Liver (tissue), 8 donors: ENCODE measurements at regions not wholly inside any gene's neighbourhood (a gene's known extent, or its start where the extent isn't known, plus 50 kb on each side); places are given as distances from the start of the nearest gene placed in this dataset.

Source experiments
- DNase-seq: peaks from one replicate; pipeline ENCODE4 v3.0.0-alpha.2; 2017; ENCODE audit warnings: low spot score
- H3K27ac ChIP-seq, 2 donors: one replicate each; pipeline ENCODE4 v1.7.0; 2013; ENCODE audit warnings: inconsistent platforms in 2 of 2, low read length in 2 of 2, control low read depth in 1 of 2, low read depth in 1 of 2, mild to moderate bottlenecking in 1 of 2
- H3K27me3 ChIP-seq, 4 donors: one replicate each; pipeline versions ENCODE4 v1.6.1 to v1.7.0; 2013; ENCODE audit warnings: low read length in 3 of 4, inconsistent platforms in 1 of 4, mild to moderate bottlenecking in 1 of 4, moderate library complexity in 1 of 4; ENCODE audit not compliant: control insufficient read depth in 4 of 4, insufficient read depth in 4 of 4
- H3K36me3 ChIP-seq, 4 donors: one replicate each; pipeline versions ENCODE4 v1.6.1 to v1.7.0; 2013; ENCODE audit warnings: low read length in 3 of 4, mild to moderate bottlenecking in 3 of 4, low read depth in 1 of 4, moderate library complexity in 1 of 4; ENCODE audit not compliant: control insufficient read depth in 4 of 4, insufficient read depth in 3 of 4
- H3K4me1 ChIP-seq, 4 donors: one replicate each; pipeline versions ENCODE4 v1.6.1 to v1.7.0; 2013; ENCODE audit warnings: low read length in 3 of 4, mild to moderate bottlenecking in 3 of 4, moderate library complexity in 1 of 4; ENCODE audit not compliant: control insufficient read depth in 4 of 4, insufficient read depth in 4 of 4
- H3K4me3 ChIP-seq, 3 donors: one replicate each; pipeline versions ENCODE4 v1.6.1 to v1.7.0; 2013; ENCODE audit warnings: low read length in 3 of 3, control low read depth in 1 of 3, low read depth in 1 of 3, mild to moderate bottlenecking in 1 of 3
- H3K9ac ChIP-seq, 2 donors: one replicate each; pipeline ENCODE4 v1.7.0; 2013; ENCODE audit warnings: low read length in 2 of 2, mild to moderate bottlenecking in 2 of 2, moderate library complexity in 2 of 2, control low read depth in 1 of 2, low read depth in 1 of 2
- H3K9me3 ChIP-seq, 4 donors: one replicate each; pipeline versions ENCODE4 v1.6.1 to v1.7.0; 2013; ENCODE audit warnings: low read length in 3 of 4; ENCODE audit not compliant: control insufficient read depth in 4 of 4
- EGR1 ChIP-seq, 2 donors: IDR thresholded peaks; 2 replicates each; pipeline ENCODE4 v1.6.1; 2016 to 2018; ENCODE audit warnings: antibody characterized with exemption in 2 of 2, low read depth in 2 of 2
- FOXA1 ChIP-seq: IDR thresholded peaks from 2 replicates; pipeline ENCODE4 v1.6.1; 2016; ENCODE audit warnings: antibody characterized with exemption
- FOXA2 ChIP-seq: IDR thresholded peaks from 2 replicates; pipeline ENCODE4 v1.6.1; 2016; ENCODE audit warnings: antibody characterized with exemption
- GABPA ChIP-seq, 2 donors: IDR thresholded peaks in 1 of 2; conservative IDR thresholded peaks in 1 of 2; 2 replicates each; pipeline ENCODE4 v1.6.1; 2016; ENCODE audit warnings: antibody characterized with exemption in 2 of 2, mild to moderate bottlenecking in 1 of 2, moderate library complexity in 1 of 2
- HNF4A ChIP-seq, 2 donors: conservative IDR thresholded peaks; 2 replicates each; pipeline ENCODE4 v1.6.1; 2016; ENCODE audit warnings: antibody characterized with exemption in 2 of 2, mild to moderate bottlenecking in 2 of 2
- HNF4G ChIP-seq: IDR thresholded peaks from 2 replicates; pipeline ENCODE4 v1.6.1; 2016; ENCODE audit warnings: antibody characterized with exemption
- JUND ChIP-seq, 2 donors: IDR thresholded peaks; 2 replicates each; pipeline ENCODE4 v1.6.1; 2016; ENCODE audit warnings: antibody characterized with exemption in 2 of 2
- NR2F2 ChIP-seq: IDR thresholded peaks from 2 replicates; pipeline ENCODE4 v1.6.1; 2016; ENCODE audit warnings: antibody characterized with exemption
- RAD21 ChIP-seq, 2 donors: IDR thresholded peaks; 2 replicates each; pipeline ENCODE4 v1.6.1; 2016; ENCODE audit warnings: antibody characterized with exemption in 2 of 2, mild to moderate bottlenecking in 2 of 2
- RXRA ChIP-seq, 2 donors: IDR thresholded peaks; 2 replicates each; pipeline ENCODE4 v1.6.1; 2017 to 2018; ENCODE audit warnings: antibody characterized with exemption in 2 of 2, mild to moderate bottlenecking in 1 of 2
- SP1 ChIP-seq: IDR thresholded peaks from 2 replicates; pipeline ENCODE4 v1.6.1; 2018; ENCODE audit warnings: antibody characterized with exemption, mild to moderate bottlenecking
- TAF1 ChIP-seq: conservative IDR thresholded peaks from 2 replicates; pipeline ENCODE4 v1.6.1; 2016; ENCODE audit warnings: antibody characterized with exemption, mild to moderate bottlenecking
- YY1 ChIP-seq: IDR thresholded peaks from 2 replicates; pipeline ENCODE4 v1.6.1; 2016; ENCODE audit warnings: antibody characterized with exemption, mild to moderate bottlenecking
- ZBTB33 ChIP-seq: IDR thresholded peaks from 2 replicates; pipeline ENCODE4 v1.6.1; 2016; ENCODE audit warnings: antibody characterized with exemption
- WGBS: extraction: QIAGEN DNeasy Blood & Tissue Kit; methylation state at CpG from one replicate; pipeline ENCODE4 v1.1.7; 2013; 5-methylcytosine and 5-hydroxymethylcytosine counted together
- TF ChIP-seq, protein P1 (sequence below): IDR thresholded peaks from 2 replicates; pipeline ENCODE4 v1.6.1; 2016; ENCODE audit warnings: antibody characterized with exemption, mild to moderate bottlenecking
- TF ChIP-seq, protein P2 (sequence below): IDR thresholded peaks from 2 replicates; pipeline ENCODE4 v1.6.1; 2016; ENCODE audit warnings: antibody characterized with exemption
- TF ChIP-seq, protein P3 (sequence below): IDR thresholded peaks from 2 replicates; pipeline ENCODE4 v1.6.1; 2016; ENCODE audit warnings: antibody characterized with exemption
- TF ChIP-seq, protein P4 (sequence below): fragments of 150-350 bp; IDR thresholded peaks from 2 replicates; pipeline ENCODE4 v1.5.1; 2017; ENCODE audit warnings: improper control_type of control experiment, low read depth, low read length; ENCODE audit not compliant: missing input control
- donor health status: healthy.
- donor health status: healthy.
- donor health status: healthy.
- donor health status: healthy.
- donor health status: healthy.

GRCh38 chr7:84900215-84900614, 286.6 kb downstream of the SEMA3D start:
- no peak for TF ChIP-seq FOXA2
- TF ChIP-seq HNF4G, result no peak
- TF ChIP-seq, protein P1, sequence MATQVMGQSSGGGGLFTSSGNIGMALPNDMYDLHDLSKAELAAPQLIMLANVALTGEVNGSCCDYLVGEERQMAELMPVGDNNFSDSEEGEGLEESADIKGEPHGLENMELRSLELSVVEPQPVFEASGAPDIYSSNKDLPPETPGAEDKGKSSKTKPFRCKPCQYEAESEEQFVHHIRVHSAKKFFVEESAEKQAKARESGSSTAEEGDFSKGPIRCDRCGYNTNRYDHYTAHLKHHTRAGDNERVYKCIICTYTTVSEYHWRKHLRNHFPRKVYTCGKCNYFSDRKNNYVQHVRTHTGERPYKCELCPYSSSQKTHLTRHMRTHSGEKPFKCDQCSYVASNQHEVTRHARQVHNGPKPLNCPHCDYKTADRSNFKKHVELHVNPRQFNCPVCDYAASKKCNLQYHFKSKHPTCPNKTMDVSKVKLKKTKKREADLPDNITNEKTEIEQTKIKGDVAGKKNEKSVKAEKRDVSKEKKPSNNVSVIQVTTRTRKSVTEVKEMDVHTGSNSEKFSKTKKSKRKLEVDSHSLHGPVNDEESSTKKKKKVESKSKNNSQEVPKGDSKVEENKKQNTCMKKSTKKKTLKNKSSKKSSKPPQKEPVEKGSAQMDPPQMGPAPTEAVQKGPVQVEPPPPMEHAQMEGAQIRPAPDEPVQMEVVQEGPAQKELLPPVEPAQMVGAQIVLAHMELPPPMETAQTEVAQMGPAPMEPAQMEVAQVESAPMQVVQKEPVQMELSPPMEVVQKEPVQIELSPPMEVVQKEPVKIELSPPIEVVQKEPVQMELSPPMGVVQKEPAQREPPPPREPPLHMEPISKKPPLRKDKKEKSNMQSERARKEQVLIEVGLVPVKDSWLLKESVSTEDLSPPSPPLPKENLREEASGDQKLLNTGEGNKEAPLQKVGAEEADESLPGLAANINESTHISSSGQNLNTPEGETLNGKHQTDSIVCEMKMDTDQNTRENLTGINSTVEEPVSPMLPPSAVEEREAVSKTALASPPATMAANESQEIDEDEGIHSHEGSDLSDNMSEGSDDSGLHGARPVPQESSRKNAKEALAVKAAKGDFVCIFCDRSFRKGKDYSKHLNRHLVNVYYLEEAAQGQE, result no peak
- TF ChIP-seq GABPA (IDR thresholded peaks at IDR 0.05 in 1 of 2, conservative IDR thresholded peaks at IDR 0.05 in 1 of 2), result no peak
- no peak for TF ChIP-seq JUND (IDR thresholded peaks at IDR 0.05)
- no peak for TF ChIP-seq YY1
- TF ChIP-seq, protein P2, sequence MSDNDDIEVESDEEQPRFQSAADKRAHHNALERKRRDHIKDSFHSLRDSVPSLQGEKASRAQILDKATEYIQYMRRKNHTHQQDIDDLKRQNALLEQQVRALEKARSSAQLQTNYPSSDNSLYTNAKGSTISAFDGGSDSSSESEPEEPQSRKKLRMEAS, result no peak
- no peak for TF ChIP-seq HNF4A (conservative IDR thresholded peaks at IDR 0.05)
- no peak for TF ChIP-seq RAD21 (IDR thresholded peaks at IDR 0.05)
- TF ChIP-seq TAF1, result no peak
- TF ChIP-seq RXRA (IDR thresholded peaks at IDR 0.05), result no peak
- TF ChIP-seq EGR1 (IDR thresholded peaks at IDR 0.05; ENCODE audit: low read depth in 2 of 2), result no peak
- TF ChIP-seq, protein P3, sequence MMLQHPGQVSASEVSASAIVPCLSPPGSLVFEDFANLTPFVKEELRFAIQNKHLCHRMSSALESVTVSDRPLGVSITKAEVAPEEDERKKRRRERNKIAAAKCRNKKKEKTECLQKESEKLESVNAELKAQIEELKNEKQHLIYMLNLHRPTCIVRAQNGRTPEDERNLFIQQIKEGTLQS, result no peak
- TF ChIP-seq ZBTB33, result no peak
- TF ChIP-seq, protein P4, sequence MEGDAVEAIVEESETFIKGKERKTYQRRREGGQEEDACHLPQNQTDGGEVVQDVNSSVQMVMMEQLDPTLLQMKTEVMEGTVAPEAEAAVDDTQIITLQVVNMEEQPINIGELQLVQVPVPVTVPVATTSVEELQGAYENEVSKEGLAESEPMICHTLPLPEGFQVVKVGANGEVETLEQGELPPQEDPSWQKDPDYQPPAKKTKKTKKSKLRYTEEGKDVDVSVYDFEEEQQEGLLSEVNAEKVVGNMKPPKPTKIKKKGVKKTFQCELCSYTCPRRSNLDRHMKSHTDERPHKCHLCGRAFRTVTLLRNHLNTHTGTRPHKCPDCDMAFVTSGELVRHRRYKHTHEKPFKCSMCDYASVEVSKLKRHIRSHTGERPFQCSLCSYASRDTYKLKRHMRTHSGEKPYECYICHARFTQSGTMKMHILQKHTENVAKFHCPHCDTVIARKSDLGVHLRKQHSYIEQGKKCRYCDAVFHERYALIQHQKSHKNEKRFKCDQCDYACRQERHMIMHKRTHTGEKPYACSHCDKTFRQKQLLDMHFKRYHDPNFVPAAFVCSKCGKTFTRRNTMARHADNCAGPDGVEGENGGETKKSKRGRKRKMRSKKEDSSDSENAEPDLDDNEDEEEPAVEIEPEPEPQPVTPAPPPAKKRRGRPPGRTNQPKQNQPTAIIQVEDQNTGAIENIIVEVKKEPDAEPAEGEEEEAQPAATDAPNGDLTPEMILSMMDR, result no peak
- no peak for TF ChIP-seq FOXA1
- TF ChIP-seq NR2F2, result no peak
- no peak for TF ChIP-seq SP1
- WGBS, result 58% methylated on average over 3 of the region's 3 CpGs
- Histone ChIP-seq H3K9me3 (no peaks in the 10 kb centered on the region), H3K4me3 (no peak overlapping the region), H3K27ac (no peak overlapping the region), H3K27me3 (peaks cover 0 to 3% (median 0%) of the 10 kb centered on the region in 4 donors), H3K36me3 (no peaks in the 10 kb centered on the region), H3K9ac (no peak overlapping the region), H3K4me1 (no peaks in the 10 kb centered on the region)
- no peak for DNase-seq
